Endodermal cell (in vitro differentiated cells): ENCODE measurements at regions not wholly inside any gene's neighbourhood (a gene's known extent, or its start where the extent isn't known, plus 50 kb on each side); places are given as distances from the start of the nearest gene placed in this dataset.

ENCODE experiments used
- DNase-seq: peaks from one replicate; pipeline ENCODE4 v3.0.0-alpha.2; 2017
- H3K27ac ChIP-seq: 2 replicates; pipeline ENCODE4 v1.5.1; 2013; ENCODE audit warnings: mild to moderate bottlenecking, low read depth, low read length, moderate library complexity
- H3K27me3 ChIP-seq: 2 replicates; pipeline ENCODE4 v1.6.1; 2013; ENCODE audit warnings: mild to moderate bottlenecking, low read length, moderate library complexity; ENCODE audit not compliant: insufficient read depth, control insufficient read depth, poor library complexity, severe bottlenecking
- H3K36me3 ChIP-seq: 2 replicates; pipeline ENCODE4 v1.7.0; 2013; ENCODE audit warnings: mild to moderate bottlenecking, low read length, moderate library complexity; ENCODE audit not compliant: control insufficient read depth, insufficient read depth
- H3K4me1 ChIP-seq: one replicate; pipeline ENCODE4 v1.7.0; 2013; ENCODE audit warnings: low read length; ENCODE audit not compliant: control insufficient read depth, insufficient read depth
- H3K4me3 ChIP-seq: 2 replicates; pipeline ENCODE4 v1.5.1; 2013; ENCODE audit warnings: mild to moderate bottlenecking, low read length, moderate library complexity
- H3K9ac ChIP-seq: 2 replicates; pipeline ENCODE4 v1.6.1; 2013; ENCODE audit warnings: mild to moderate bottlenecking, low read length, moderate library complexity; ENCODE audit not compliant: poor library complexity, severe bottlenecking; ENCODE audit errors: extremely low read depth
- H3K9me3 ChIP-seq: 2 replicates; pipeline ENCODE4 v1.6.1; 2013; ENCODE audit warnings: mild to moderate bottlenecking, low read length, moderate library complexity; ENCODE audit not compliant: control insufficient read depth
- H3K27ac Mint-ChIP-seq: 2 replicates; pipeline ENCODE4 v1.8.0; 2020; ENCODE audit warnings: mixed read lengths
- H3K27me3 Mint-ChIP-seq: 2 replicates; pipeline ENCODE4 v1.8.0; 2021; ENCODE audit warnings: mild to moderate bottlenecking, mixed read lengths; ENCODE audit not compliant: insufficient read depth
- H3K36me3 Mint-ChIP-seq: 2 replicates; pipeline ENCODE4 v1.8.0; 2020; ENCODE audit warnings: low read depth, mixed read lengths
- H3K4me1 Mint-ChIP-seq: 2 replicates; pipeline ENCODE4 v1.8.0; 2020; ENCODE audit warnings: mixed read lengths
- H3K4me3 Mint-ChIP-seq: 2 replicates; pipeline ENCODE4 v1.8.0; 2020; ENCODE audit warnings: mild to moderate bottlenecking, moderate library complexity, mixed read lengths
- H3K9me3 Mint-ChIP-seq: 2 replicates; pipeline ENCODE4 v1.8.0; 2020; ENCODE audit warnings: mild to moderate bottlenecking, mixed read lengths
- CTCF ChIP-seq: fragments of 200-600 bp; sonication (generic); conservative IDR thresholded peaks from 2 replicates; pipeline ENCODE4 v1.5.0; 2021; ENCODE audit warnings: antibody characterized with exemption, mild to moderate bottlenecking
- WGBS, 2 experiments: methylation state at CpG; one replicate each; pipeline versions ENCODE4 v1.1.5 to v1.1.7; 2013; ENCODE audit warnings: missing lambda C conversion rate in 2 of 2, mixed read lengths in 1 of 2; ENCODE audit not compliant: insufficient coverage in 1 of 2, insufficient read length in 1 of 2; 5-methylcytosine and 5-hydroxymethylcytosine counted together

DNA sequence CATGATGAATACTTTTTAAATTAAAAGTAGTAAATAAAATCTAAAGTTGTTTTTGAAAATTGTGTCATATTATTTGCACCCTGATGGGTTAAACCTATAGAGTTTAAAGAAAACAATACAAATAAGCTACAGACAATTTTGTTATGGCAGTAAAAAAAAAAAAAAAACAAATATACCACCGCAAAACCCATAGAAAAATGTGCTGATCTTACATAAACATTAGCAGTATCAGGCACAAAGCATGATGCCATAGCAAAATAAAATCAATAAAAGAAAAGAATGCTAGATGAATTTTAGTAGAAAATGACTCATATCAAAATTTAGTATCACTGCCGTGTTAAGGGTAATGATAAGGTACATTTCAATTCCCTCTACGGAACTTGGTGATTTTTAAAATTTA is 826.0 kb downstream of the SLITRK1 start:
- Histone ChIP-seq H3K4me3 (no peak overlapping the region), H3K9ac (no peak overlapping the region), H3K36me3 (no peaks in the 10 kb centered on the region), H3K4me1 (no peaks in the 10 kb centered on the region), H3K27me3 (peaks cover 10% of the 10 kb centered on the region), H3K9me3 (no peaks in the 10 kb centered on the region), H3K27ac (no peak overlapping the region)
- H3K4me1 Mint-ChIP-seq = no peaks in the 10 kb centered on the region
- no peaks in the 10 kb centered on the region for H3K9me3 Mint-ChIP-seq
- no peak for DNase-seq
- TF ChIP-seq CTCF = no peak
- H3K27ac Mint-ChIP-seq = no peak overlapping the region
- H3K27me3 Mint-ChIP-seq = peaks cover 10% of the 10 kb centered on the region
- H3K4me3 Mint-ChIP-seq = no peak overlapping the region
- H3K36me3 Mint-ChIP-seq = no peaks in the 10 kb centered on the region
- WGBS, 2 experiments = 88% methylated on average over 1 of the region's 3 CpGs; no CpG with 5 or more reads in 1 of the 2 experiments

DNA sequence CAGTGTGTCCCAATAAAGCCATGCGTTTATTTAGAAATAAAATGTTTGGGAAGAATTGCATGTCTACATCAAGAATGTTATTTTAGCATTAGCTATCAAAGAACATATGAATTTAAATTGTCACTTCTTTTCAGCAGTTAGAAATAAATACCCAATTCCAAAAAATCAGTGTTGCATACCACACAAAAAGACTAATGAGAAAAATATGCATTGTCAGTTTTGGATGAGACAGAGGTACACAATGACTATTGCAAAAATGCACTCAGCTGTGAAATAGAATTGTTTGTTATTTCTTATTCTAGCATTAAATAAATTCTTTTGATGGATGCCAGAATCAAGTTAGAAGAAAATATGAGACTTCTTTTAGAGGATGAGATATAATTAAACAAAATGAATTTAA is 833.9 kb downstream of the SLITRK1 start:
- DNase-seq = no peak
- H3K9ac ChIP-seq = no peak overlapping the region
- H3K9me3 ChIP-seq = no peaks in the 10 kb centered on the region
- no peaks in the 10 kb centered on the region for H3K36me3 ChIP-seq
- Mint-ChIP-seq H3K36me3 (no peaks in the 10 kb centered on the region), H3K27me3 (peaks cover 60% of the 10 kb centered on the region), H3K4me3 (no peak overlapping the region), H3K4me1 (peaks cover 3% of the 10 kb centered on the region), H3K9me3 (no peaks in the 10 kb centered on the region), H3K27ac (no peak overlapping the region)
- no peak for TF ChIP-seq CTCF
- peaks cover 45% of the 10 kb centered on the region for H3K27me3 ChIP-seq
- H3K27ac ChIP-seq = no peak overlapping the region
- WGBS, 2 experiments = 92% methylated on average over 1 of the region's 1 CpG; no CpG with 5 or more reads in 1 of the 2 experiments
- H3K4me3 ChIP-seq = no peak overlapping the region
- no peaks in the 10 kb centered on the region for H3K4me1 ChIP-seq

GRCh38 chr13:83024955-83025594 is 857.2 kb downstream of the SLITRK1 start:
- TF ChIP-seq CTCF = no peak
- H3K4me1 Mint-ChIP-seq = no peaks in the 10 kb centered on the region
- no peaks in the 10 kb centered on the region for H3K9me3 ChIP-seq
- H3K9ac ChIP-seq = no peak overlapping the region
- no peaks in the 10 kb centered on the region for H3K9me3 Mint-ChIP-seq
- WGBS, 2 experiments = 86 to 100% methylated on average over 1 of the region's 1 CpG
- no peaks in the 10 kb centered on the region for H3K36me3 ChIP-seq
- H3K4me3 ChIP-seq = no peak overlapping the region
- no peak overlapping the region for H3K27ac Mint-ChIP-seq
- H3K36me3 Mint-ChIP-seq = no peaks in the 10 kb centered on the region
- peak; percentile 48 for DNase-seq
- no peak overlapping the region for H3K27ac ChIP-seq
- no peaks in the 10 kb centered on the region for H3K27me3 ChIP-seq
- H3K4me1 ChIP-seq = no peaks in the 10 kb centered on the region
- no peak overlapping the region for H3K4me3 Mint-ChIP-seq
- H3K27me3 Mint-ChIP-seq = no peaks in the 10 kb centered on the region
